Muscle layer of duodenum (tissue), 2 donors: ENCODE measurements at regions not wholly inside any gene's neighbourhood (a gene's known extent, or its start where the extent isn't known, plus 50 kb on each side); places are given as distances from the start of the nearest gene placed in this dataset.
"Not testable (repeated sequence)": the region's sequence is repeated elsewhere in the genome, so short reads cannot be mapped to it uniquely, and the experiment has no call there.

ENCODE experiments used
- H3K27ac ChIP-seq: one replicate; pipeline ENCODE4 v1.7.0; 2013; ENCODE audit warnings: mild to moderate bottlenecking, low read length
- H3K27me3 ChIP-seq: one replicate; pipeline ENCODE4 v1.7.0; 2013; ENCODE audit warnings: low read depth, mild to moderate bottlenecking, control low read depth, low read length
- H3K36me3 ChIP-seq, 2 donors: one replicate each; pipeline ENCODE4 v1.7.0; 2013; ENCODE audit warnings: low read length in 2 of 2, control low read depth in 1 of 2, mild to moderate bottlenecking in 1 of 2; ENCODE audit not compliant: insufficient read depth in 2 of 2, control insufficient read depth in 1 of 2
- H3K4me1 ChIP-seq, 2 donors: one replicate each; pipeline ENCODE4 v1.7.0; 2013; ENCODE audit warnings: low read length in 2 of 2, mild to moderate bottlenecking in 2 of 2, control low read depth in 1 of 2, moderate library complexity in 1 of 2; ENCODE audit not compliant: insufficient read depth in 2 of 2, control insufficient read depth in 1 of 2
- H3K4me3 ChIP-seq, 2 donors: one replicate each; pipeline ENCODE4 v1.7.0; 2013; ENCODE audit warnings: low read length in 2 of 2, low read depth in 1 of 2, mild to moderate bottlenecking in 1 of 2
- H3K9me3 ChIP-seq, 2 donors: one replicate each; pipeline ENCODE4 v1.7.0; 2013; ENCODE audit warnings: low read length in 2 of 2, control low read depth in 1 of 2, mild to moderate bottlenecking in 1 of 2; ENCODE audit not compliant: control insufficient read depth in 1 of 2
- donor health status: healthy.

DNA sequence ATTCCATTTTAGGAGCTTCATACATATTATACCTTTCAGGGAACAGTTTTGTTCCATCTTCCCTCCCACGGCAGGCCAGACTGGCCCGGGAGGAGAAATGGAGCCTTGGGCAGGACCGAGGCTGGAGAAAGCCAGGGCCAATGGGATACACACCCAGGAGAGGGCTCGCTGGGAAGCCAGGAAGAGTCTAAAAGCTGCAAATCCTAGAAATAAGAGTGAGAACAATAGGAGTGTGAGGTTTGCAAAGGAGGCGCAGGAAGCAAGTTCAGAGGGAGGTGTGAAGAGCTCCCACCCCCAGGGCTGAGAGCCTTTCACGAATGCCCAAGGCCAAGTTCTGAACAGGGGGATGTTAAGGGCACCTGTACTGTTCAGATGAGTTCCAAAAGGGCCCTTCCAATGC lies 67.5 kb upstream of the CPSF6 start:
- Histone ChIP-seq H3K27ac (no peak overlapping the region), H3K4me3 (no peak overlapping the region), H3K9me3 (no peaks in the 10 kb centered on the region), H3K36me3 (no peaks in the 10 kb centered on the region), H3K27me3 (no peaks in the 10 kb centered on the region), H3K4me1 (no peaks in the 10 kb centered on the region)

DNA sequence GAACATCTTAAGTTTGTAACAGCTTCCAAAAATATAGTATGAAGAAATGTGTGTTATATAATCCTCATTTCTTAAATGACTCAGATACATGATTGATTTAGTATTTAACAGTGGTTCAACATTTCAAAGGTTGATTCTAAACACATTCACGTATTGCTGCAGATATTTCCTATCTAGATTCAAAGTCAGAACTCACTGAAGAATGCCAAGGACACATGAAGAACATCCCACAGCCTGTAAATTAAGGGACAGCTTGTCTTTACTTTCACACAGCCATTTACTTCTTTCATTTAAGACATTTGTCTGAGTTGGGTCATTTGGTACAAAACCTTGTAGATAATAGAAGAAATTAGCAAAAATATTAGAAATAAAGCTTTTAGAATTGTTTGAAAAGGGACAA lies 66.9 kb upstream of the CPSF6 start:
- H3K9me3 ChIP-seq, result no peaks in the 10 kb centered on the region
- no peaks in the 10 kb centered on the region for H3K4me1 ChIP-seq
- H3K27me3 ChIP-seq, result no peaks in the 10 kb centered on the region
- no peaks in the 10 kb centered on the region for H3K36me3 ChIP-seq
- H3K4me3 ChIP-seq, result no peak overlapping the region
- H3K27ac ChIP-seq, result no peak overlapping the region

GRCh38 chr12:69173368-69173767 lies 66.0 kb upstream of the CPSF6 start:
- H3K36me3 ChIP-seq, result no peaks in the 10 kb centered on the region
- no peak overlapping the region for H3K4me3 ChIP-seq

GRCh38 chr12:69179786-69180185 lies 59.6 kb upstream of the CPSF6 start:
- no peak overlapping the region for H3K27ac ChIP-seq
- H3K9me3 ChIP-seq, result peaks cover 0 to 3% of the 10 kb centered on the region in 2 donors
- no peaks in the 10 kb centered on the region for H3K36me3 ChIP-seq
- no peak overlapping the region for H3K4me3 ChIP-seq
- H3K4me1 ChIP-seq, result no peaks in the 10 kb centered on the region
- no peaks in the 10 kb centered on the region for H3K27me3 ChIP-seq

More at GRCh38 chr12:69173368-69173767, 66.0 kb upstream of the CPSF6 start:
- no peak overlapping the region for H3K27ac ChIP-seq
- H3K4me1 ChIP-seq, result no peaks in the 10 kb centered on the region
- no peaks in the 10 kb centered on the region for H3K27me3 ChIP-seq
- H3K9me3 ChIP-seq, result no peaks in the 10 kb centered on the region

DNA sequence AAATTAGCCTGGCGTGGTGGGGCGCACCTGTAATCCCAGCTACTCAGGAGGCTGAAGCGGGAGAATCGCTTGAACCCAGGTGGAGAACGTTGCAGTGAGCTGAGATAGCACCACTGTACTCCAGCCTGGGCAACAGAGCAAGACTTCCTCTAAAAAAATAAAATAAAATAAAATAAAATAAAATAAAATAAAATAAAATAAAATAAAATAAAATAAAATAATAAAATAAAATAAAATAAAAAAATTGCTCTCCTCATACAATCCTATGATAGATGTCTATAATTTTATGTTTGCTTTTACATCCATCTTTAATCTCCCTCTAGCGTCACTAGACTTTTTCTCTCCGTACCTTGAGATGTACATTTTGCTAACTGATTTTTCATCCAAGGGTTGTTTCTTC lies 51.8 kb upstream of the CPSF6 start:
- not testable (repeated sequence) for H3K36me3 ChIP-seq, H3K27ac ChIP-seq, H3K4me3 ChIP-seq

DNA sequence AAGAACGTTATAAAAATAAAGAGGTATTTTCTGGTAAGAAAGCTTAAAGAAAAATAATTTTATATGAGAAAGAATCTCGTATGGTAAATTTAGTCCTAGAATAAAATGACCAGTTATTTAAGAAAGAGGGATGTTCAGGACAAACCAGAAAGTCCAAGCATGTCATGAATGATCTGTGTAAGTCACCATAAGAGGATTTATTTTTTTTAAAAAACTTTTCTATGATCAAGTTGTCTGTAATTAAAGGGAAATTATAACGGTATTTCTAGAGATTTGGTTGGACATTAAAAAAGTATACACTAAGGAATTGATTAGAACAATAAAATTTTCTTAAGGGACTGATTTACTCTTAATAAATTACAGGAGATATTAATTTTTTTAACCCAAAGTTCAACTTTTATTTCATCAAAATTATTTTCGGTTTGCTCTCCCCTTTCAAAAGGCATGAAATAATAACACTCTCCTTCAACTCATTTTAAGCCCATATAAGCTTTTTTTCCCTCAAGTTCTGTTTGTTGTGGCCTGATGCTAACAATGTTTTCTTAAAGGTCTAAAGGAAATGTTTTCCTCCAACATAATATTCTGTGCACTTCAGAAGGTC lies 49.9 kb upstream of the CPSF6 start:
- Histone ChIP-seq H3K27me3 (no peaks in the 10 kb centered on the region), H3K36me3 (no peaks in the 10 kb centered on the region), H3K4me1 (no peaks in the 10 kb centered on the region), H3K27ac (no peak overlapping the region), H3K9me3 (peaks cover 0 to 3% of the 10 kb centered on the region in 2 donors), H3K4me3 (no peak overlapping the region)

More for the DNA sequence above, 51.8 kb upstream of the CPSF6 start:
- not testable (repeated sequence) for H3K4me1 ChIP-seq, H3K27me3 ChIP-seq, H3K9me3 ChIP-seq
